Prostate gland (tissue), 2 donors: ENCODE measurements at regions not wholly inside any gene's neighbourhood (a gene's known extent, or its start where the extent isn't known, plus 50 kb on each side); places are given as distances from the start of the nearest gene placed in this dataset.

Source experiments
- DNase-seq: peaks from one replicate; pipeline ENCODE4 v3.0.0-alpha.2; 2019; ENCODE audit warnings: low spot score
- H3K27ac ChIP-seq, 2 donors: fragments of 200-600 bp; sonication (generic); 2 replicates each; pipeline ENCODE4 v1.5.1; 2017 to 2019
- H3K27me3 ChIP-seq: fragments of 200-600 bp; sonication (generic); replicated peaks from 2 replicates; pipeline ENCODE4 v1.5.1; 2019; ENCODE audit not compliant: insufficient read depth
- H3K36me3 ChIP-seq, 2 donors: fragments of 200-600 bp; sonication (generic); 1 replicate in 1 of 2; 2 replicates in 1 of 2; pipeline versions ENCODE4 v1.5.1 to v1.8.1; 2017 to 2019
- H3K4me1 ChIP-seq: fragments of 200-600 bp; sonication (generic); replicated peaks from 2 replicates; pipeline ENCODE4 v1.5.1; 2019
- H3K4me3 ChIP-seq, 2 donors: fragments of 200-600 bp; sonication (generic); 2 replicates each; pipeline ENCODE4 v1.5.1; 2017 to 2019
- H3K9me3 ChIP-seq: fragments of 200-600 bp; sonication (generic); 2 replicates; pipeline ENCODE4 v1.5.1; 2017
- POLR2A ChIP-seq: fragments of 450-650 bp; IDR thresholded peaks from one replicate; pipeline ENCODE4 v1.6.1; 2016; ENCODE audit warnings: antibody characterized with exemption, mild to moderate bottlenecking
- POLR2AphosphoS5 ChIP-seq: sonication (generic); formaldehyde crosslinking; IDR thresholded peaks from one replicate; pipeline ENCODE4 v1.6.1; 2017; ENCODE audit warnings: antibody characterized with exemption
- WGBS: methylation state at CpG from one replicate; pipeline ENCODE4 v1.1.5; 2018; 5-methylcytosine and 5-hydroxymethylcytosine counted together
- intact Hi-C: fragments of 100-400 bp; cut with DNase I; formaldehyde crosslinking; loops from one replicate; pipeline ENCODE4 v1.14.2; 2022
- TF ChIP-seq, protein P1 (sequence below), 4 experiments: fragments of 200-600 bp in 2 of 4; fragments of 450-650 bp in 2 of 4; sonication (generic) in 2 of 4; IDR thresholded peaks; 1 replicate in 3 of 4; 2 replicates in 1 of 4; pipeline ENCODE4 v1.5.1; 2016 to 2019; ENCODE audit warnings: antibody characterized with exemption in 4 of 4, mild to moderate bottlenecking in 2 of 4, moderate library complexity in 2 of 4

DNA sequence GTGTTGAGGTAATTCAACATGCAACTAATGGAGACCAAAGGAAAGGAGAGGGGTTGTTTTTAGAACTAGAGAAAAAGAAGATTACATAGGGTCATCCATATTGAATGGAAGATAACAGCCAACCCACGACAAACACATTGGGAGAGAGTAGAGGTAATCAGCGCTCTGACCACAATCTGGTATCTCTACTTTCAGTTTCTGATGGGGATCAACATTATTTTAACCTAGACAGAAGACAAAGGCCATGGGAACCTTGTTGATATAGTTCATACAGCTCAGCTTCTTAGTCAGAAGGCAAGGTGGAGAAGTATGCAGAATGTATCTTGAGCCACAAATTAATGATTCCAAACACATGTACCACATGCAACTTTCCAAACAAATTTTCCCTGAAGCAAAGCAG, 537.1 kb upstream of the ST8SIA4 start:
- Histone ChIP-seq H3K36me3 (no peaks in the 10 kb centered on the region), H3K4me3 (no peak overlapping the region), H3K9me3 (no peaks in the 10 kb centered on the region), H3K27me3 (no peaks in the 10 kb centered on the region), H3K27ac (no peak overlapping the region), H3K4me1 (no peaks in the 10 kb centered on the region)
- intact Hi-C loops = no loop called here
- TF ChIP-seq POLR2AphosphoS5 (no peak), POLR2A (no peak)
- TF ChIP-seq, protein P1, sequence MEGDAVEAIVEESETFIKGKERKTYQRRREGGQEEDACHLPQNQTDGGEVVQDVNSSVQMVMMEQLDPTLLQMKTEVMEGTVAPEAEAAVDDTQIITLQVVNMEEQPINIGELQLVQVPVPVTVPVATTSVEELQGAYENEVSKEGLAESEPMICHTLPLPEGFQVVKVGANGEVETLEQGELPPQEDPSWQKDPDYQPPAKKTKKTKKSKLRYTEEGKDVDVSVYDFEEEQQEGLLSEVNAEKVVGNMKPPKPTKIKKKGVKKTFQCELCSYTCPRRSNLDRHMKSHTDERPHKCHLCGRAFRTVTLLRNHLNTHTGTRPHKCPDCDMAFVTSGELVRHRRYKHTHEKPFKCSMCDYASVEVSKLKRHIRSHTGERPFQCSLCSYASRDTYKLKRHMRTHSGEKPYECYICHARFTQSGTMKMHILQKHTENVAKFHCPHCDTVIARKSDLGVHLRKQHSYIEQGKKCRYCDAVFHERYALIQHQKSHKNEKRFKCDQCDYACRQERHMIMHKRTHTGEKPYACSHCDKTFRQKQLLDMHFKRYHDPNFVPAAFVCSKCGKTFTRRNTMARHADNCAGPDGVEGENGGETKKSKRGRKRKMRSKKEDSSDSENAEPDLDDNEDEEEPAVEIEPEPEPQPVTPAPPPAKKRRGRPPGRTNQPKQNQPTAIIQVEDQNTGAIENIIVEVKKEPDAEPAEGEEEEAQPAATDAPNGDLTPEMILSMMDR (IDR thresholded peaks at IDR 0.05) = no peak
- no peak for DNase-seq
- WGBS = 98% methylated on average over 2 of the region's 2 CpGs

DNA sequence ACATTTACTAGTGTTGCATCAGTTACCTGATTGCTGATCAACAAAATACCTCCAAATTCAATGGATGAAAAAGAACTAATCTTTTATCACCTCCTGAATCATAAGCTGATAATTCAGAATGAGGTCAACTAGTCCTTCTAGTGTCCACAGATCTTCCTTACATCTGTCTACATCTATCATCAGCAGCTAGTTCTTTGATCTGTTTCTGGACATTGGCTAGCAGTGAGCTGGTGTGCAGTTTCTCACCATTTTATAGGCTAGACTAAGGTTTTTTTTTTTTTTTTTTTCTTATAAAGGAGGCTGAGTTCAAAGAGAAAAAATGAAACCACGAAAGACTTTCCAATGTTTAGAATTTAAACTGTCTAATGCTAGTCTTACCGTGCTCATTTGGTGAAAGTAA, 534.3 kb upstream of the ST8SIA4 start:
- no peak for DNase-seq
- Histone ChIP-seq H3K9me3 (no peaks in the 10 kb centered on the region), H3K4me3 (no peak overlapping the region), H3K27me3 (no peaks in the 10 kb centered on the region), H3K36me3 (no peaks in the 10 kb centered on the region), H3K27ac (no peak overlapping the region), H3K4me1 (no peaks in the 10 kb centered on the region)
- TF ChIP-seq, protein P1 (IDR thresholded peaks at IDR 0.05) = no peak
- no peak for TF ChIP-seq POLR2A
- TF ChIP-seq POLR2AphosphoS5 = no peak
- intact Hi-C loops = no loop called here
- WGBS = 49% methylated on average over 2 of the region's 2 CpGs

DNA sequence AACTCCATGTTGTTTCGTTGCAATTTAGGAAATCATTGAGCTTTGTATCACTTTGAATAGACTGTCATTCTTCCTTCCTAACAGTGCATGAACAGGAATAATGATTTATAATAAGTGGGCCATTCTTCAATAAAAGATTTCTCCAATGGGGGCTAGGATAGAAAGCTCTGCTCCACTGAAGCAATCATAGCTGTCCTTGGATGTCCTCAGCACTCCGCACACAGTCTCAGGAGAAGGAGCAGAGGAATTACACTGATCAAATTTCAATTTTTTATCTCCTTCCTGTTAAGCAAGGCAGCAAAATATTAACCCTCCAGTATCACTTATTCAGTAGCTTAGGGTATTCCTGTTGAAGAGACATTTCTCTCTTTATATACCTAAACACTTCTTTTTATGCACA, 532.7 kb upstream of the ST8SIA4 start:
- Histone ChIP-seq H3K36me3 (no peaks in the 10 kb centered on the region), H3K4me3 (no peak overlapping the region), H3K4me1 (no peaks in the 10 kb centered on the region), H3K9me3 (no peaks in the 10 kb centered on the region), H3K27me3 (no peaks in the 10 kb centered on the region), H3K27ac (no peak overlapping the region)
- WGBS = 60% methylated on average over 2 of the region's 2 CpGs
- TF ChIP-seq, protein P1 (IDR thresholded peaks at IDR 0.05) = no peak
- TF ChIP-seq POLR2A (no peak), POLR2AphosphoS5 (no peak)
- no peak for DNase-seq
- intact Hi-C loops = no loop called here

DNA sequence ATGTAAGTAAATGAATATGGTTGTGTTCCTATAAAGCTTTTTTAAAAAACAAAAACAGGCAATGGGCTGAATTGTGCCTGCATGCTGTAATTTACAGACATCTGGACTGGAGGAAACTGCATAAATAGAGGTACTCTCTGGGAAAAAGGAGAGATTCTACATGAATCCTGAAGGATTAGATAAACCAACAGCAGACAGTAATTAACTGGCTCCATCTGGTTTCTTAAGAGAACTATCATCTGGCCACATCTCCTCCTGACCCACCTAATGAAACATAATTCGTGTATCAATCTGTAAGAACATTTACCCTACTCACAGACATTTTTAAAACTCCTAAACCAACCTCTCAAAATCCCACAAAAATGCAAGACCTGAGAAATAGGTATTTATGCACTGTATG, 528.1 kb upstream of the ST8SIA4 start:
- Histone ChIP-seq H3K4me3 (no peak overlapping the region), H3K36me3 (no peaks in the 10 kb centered on the region), H3K27me3 (no peaks in the 10 kb centered on the region), H3K9me3 (no peaks in the 10 kb centered on the region), H3K27ac (no peak overlapping the region), H3K4me1 (no peaks in the 10 kb centered on the region)
- TF ChIP-seq, protein P1 (IDR thresholded peaks at IDR 0.05) = no peak
- no peak for TF ChIP-seq POLR2A
- TF ChIP-seq POLR2AphosphoS5 = no peak
- DNase-seq = no peak
- intact Hi-C loops = no loop called here
- 41% methylated on average over 1 of the region's 1 CpG for WGBS

DNA sequence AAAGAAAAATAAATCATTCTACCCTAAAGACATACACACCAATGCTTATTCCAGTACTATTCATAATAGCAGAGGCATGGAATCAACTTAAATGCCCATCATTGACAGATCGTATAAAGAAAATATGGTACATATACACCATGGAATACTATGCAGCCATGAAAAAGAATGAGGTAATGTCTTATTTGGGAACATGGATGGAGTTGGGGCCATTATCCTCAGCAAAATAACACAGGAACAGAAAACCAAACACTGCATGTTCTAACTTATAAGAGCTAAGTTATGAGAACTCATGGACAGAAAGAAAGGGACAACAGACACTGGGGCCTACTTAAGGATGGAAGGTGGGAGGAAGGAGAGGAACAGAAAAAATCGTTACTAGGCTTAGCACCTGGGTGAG, 527.5 kb upstream of the ST8SIA4 start:
- intact Hi-C loops = no loop called here
- 91% methylated on average over 2 of the region's 2 CpGs for WGBS
- Histone ChIP-seq H3K27me3 (no peaks in the 10 kb centered on the region), H3K27ac (no peak overlapping the region), H3K9me3 (no peaks in the 10 kb centered on the region), H3K4me1 (no peaks in the 10 kb centered on the region), H3K36me3 (no peaks in the 10 kb centered on the region), H3K4me3 (no peak overlapping the region)
- no peak for TF ChIP-seq POLR2AphosphoS5
- TF ChIP-seq, protein P1 (IDR thresholded peaks at IDR 0.05) = no peak
- TF ChIP-seq POLR2A = no peak
- no peak for DNase-seq
